Ramos (cell line): ENCODE measurements at regions not wholly inside any gene's neighbourhood (a gene's known extent, or its start where the extent isn't known, plus 50 kb on each side); places are given as distances from the start of the nearest gene placed in this dataset.

ENCODE experiments used
- in situ Hi-C: fragments of 300-500 bp; cut with MboI; formaldehyde crosslinking; loops from one replicate; pipeline ENCODE4 v1.14.3; 2022; ENCODE audit warnings: low sequenced_read_pairs; ENCODE audit not compliant: unreplicated experiment

DNA sequence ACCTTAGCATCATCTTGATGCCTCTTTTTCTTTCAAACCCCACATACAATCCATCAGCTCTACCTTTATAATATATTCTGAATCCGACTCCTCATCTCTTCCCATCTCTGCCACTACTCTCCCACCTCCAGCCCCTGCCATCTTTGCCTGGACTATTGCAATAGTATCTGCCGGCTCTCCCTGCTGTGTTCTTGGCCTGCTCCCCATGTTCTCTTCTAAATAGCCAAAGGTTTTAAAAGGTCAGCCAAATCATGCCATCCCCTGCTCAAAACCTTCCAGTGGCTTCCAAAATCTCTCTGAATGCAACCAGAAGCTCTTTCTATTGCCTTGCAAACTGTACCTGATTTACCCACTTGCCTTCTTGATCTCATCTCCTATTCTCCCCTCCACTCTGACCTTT, 266.0 kb downstream of the PTTG2 start:
- in situ Hi-C loops = no loop called here

DNA sequence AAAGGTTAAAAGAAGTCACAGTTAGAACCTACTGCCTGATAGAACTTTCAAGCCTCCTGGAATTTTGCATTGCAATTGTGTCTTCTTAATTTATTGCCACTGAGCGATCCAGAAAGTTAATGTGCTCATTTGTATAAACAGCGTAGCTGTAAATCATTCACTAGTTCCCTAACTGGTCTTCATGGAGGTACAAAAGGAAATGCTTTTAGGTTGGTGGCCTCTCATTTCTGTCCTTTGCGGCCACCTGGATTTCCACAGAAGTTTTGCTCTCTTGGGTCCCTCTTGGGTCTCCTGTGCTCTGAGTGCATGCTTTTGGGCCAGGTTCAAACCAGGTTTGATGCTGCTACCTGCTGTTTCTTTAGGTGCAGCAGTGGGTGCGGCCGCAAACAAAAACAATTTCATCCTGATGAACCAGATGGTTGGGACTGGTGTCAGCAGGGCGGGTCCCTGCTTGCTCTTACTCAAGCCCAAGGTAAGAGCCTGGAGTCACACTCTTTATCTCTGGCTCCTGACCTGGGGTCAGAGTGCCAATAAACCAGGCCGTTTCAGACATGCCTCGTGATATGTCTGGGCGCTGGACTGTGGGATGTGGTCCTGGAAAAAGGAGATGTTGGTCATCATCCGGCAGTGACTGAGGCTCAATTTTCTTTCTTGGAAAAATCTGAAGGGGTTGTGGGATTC, 270.1 kb downstream of the PTTG2 start:
- in situ Hi-C loops = no loop called here

DNA sequence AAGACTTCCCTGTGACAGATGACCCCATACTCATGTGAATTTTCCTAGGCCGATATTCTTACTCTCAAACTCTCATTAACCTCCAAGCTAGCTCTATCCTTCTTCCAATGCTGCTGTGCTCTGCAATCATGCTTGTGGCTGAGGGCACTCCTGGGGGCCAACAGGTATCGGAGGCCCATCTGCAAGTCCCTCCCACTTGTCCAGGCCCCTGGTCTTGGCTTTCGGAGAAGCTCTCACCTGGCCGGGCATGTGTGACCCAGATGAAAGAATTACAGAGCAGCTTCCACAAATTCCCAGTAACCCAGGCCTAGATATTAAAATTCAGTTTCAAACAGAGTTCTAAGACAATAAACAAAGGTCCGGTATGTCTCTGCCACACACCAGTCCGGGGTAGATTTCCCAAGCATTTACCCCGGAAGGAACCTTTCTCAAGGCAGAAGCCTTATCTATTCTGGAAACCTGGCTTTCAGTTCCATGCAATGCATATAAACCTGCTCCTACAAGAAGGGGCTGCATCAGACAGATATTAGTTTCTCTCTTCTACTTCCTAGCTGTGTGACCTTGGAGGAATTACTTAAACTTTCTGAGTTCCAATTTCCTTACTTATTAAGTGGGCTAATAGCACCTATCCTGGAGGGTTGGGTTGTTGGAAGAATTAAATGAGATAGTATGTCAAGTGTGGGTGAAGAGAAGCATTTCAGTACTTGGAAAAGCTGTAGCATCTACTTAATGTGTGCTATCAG, 270.8 kb downstream of the PTTG2 start:
- in situ Hi-C loops = no loop called here

DNA sequence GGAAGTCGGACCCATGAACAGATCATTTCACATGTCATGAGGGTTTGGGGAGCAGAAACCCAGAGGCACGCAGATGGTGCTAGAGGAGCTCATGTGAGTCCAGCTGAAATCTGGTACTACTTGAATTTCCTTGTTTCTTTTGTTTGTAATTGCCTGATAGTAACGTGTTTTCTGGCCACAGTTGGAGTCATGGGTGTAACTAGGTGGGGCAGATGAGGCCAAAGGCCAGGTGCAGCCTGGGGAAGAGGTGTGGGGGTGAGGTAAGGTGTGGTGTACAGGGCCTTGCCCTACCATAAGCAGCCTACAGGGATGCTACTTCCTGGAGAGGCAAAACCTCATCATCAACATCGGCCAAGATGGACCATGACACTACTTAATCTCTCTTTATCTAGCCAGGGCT, 271.4 kb downstream of the PTTG2 start:
- in situ Hi-C loops = no loop called here

DNA sequence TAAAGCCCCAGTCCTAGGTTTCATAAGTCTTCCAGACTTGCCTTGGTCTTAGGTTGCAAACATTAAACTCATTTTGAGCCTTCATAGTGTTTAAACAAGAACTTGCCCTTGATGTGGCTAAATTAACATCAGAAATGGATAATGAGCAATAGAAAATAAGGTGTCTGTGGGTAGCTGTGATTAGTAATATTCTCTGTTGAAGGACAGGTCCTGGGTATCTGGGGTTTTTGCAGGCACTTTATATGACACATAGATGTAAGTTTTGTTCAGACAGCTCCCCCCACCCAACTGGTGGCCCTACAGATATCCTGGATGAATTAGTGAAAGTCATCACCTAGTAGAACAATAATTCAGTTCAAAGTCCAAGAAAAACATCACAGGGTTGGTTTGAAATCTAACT, 272.5 kb downstream of the PTTG2 start:
- in situ Hi-C loops = no loop called here

DNA sequence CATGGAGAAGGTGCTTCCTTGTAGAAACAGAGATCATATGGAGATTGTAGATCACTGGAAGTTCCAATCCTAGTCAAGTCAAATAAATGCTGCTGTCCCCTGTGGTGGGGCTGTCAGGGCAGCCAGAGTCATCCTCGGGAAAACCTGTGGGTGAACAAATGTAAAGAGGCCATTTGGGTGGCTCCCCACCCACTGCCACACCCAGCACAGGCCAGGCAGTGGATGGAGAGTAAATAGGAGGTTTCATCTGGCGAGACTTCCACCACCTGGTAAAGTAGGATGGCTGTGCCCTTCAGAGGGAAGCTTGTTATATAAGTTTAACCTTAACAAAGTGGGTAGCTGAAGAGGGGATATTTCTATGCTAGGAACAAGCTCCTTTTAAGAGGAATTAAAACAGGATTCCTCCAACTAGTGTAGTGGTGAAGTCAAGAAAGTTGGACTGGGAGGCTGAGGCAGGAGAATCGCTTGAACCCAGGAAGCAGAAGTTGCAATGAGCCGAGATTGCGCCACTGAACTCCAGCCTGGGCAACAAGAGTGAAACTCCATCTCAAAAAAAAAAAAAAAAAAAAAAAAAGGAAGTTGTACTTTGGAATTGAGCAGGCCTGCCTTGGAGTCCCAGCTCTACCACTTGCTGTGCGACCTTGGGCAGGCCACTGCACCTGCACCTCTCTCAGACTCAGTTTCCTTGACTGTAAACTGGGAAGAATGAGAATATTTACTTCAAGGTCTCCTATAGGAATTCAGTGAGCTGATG, 273.7 kb downstream of the PTTG2 start:
- in situ Hi-C loops = no loop called here

DNA sequence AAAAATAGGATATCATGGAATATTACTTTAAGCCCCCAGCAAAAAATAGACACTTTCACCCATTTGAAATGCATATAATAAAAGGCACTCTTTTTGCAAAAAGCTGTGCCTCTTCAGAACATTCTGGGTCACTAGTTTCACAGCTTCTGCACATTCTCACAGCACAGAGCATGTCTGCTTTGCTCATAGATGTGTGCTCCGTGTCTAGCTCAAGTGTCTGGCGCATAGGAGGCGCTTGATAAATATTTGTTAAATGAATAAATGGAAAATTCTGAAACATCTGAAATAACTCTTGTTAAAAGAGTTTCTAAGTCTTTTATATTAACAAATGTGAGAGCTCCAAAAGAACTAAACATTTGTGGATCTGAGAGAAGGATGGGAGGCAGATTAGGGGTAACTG, 275.2 kb downstream of the PTTG2 start:
- in situ Hi-C loops = no loop called here

DNA sequence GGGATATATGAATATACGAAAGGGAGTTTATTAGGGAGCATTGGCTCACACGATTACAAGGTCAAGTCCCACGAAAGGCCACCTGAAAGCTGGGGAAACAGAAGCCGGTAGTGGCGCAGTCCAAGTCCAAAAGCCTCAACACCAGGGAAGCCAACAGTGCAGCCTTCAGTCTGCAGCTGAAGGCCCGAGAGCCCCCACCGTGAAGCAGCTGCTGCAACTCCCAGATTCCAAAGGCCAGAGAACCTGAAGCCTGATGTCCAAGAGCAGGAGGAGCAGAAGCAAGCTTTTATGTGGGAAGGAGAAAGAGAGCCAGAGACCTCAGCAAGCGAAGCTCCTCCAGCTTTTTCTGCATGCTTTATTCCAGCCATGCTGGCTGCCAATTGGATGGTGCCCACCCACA, 275.8 kb downstream of the PTTG2 start:
- in situ Hi-C loops = no loop called here

DNA sequence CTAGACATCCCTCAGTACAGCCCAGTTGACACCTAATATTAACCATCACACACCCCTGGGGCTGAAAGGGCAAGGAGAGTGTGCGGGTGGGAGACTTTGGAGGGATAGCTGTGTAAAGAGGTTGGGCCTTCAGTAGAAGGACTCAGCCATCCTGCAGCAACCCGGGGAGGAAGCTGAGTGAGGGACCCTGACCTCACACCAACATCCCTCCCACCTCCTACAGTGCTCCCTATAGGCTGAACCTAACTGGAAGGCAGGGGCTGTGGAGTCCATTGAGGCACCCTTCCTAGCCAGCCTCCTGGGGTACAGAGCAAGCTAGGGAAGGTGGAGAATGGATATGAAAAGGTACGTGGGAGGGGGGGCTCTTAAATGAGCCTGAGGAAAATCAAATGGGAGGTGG, 276.3 kb downstream of the PTTG2 start:
- in situ Hi-C loops = no loop called here

DNA sequence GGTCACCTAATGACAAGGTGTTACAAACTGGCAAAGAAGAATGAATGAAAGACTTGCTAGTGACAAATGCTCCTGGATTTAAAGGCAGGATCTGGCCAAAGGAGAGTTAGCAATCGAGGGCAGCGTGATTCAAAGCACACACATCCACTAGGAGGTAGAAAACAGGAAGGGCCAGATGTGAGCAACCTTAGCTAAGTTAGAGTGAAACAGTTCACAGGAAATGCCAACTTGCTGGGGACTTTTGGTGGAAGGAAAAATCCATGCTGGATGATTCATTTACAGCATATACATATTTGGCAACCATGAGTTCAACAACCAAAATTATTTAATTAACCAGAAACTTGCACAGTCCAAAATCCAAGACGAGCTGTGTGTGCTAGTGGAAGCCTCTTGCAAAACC, 276.9 kb downstream of the PTTG2 start:
- in situ Hi-C loops = no loop called here

DNA sequence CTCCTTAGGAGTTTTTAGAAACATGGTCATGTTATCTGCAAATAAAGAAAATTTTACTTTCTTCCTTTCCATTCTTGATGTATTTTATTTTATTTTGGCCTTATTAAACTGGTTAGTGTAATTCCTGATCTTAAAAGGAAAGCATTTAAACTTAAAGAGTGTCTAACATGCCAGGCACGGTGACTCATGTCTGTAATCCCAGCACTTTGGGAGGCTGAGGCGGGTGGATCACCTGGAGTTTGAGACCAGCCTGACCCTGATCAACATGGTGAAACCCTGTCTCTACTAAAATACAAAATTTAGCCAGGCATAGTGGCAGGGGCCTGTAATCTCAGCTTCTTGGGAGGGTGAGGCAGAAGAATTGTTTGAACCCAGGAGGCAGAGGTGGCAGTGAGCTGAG, 281.3 kb downstream of the PTTG2 start:
- in situ Hi-C loops = no loop called here

DNA sequence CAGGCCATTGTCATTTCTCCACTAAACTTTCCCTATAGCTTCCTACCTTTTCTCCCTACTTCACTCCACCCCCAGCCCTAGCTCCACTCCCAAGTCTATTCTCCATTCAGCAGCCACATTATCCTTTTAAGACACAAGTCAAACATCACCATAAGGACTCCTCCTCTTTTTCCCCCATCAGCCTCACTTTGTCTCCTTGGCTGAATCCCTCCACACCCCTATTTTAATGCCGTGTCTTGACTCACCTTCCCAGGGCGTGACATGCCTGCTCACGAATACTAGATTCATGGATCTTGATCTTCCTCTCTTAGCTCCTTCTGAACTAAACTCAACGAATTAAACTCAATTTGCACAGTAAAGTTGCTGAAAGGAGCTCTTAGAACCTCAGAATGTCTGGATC, 281.9 kb downstream of the PTTG2 start:
- in situ Hi-C loops = no loop called here

DNA sequence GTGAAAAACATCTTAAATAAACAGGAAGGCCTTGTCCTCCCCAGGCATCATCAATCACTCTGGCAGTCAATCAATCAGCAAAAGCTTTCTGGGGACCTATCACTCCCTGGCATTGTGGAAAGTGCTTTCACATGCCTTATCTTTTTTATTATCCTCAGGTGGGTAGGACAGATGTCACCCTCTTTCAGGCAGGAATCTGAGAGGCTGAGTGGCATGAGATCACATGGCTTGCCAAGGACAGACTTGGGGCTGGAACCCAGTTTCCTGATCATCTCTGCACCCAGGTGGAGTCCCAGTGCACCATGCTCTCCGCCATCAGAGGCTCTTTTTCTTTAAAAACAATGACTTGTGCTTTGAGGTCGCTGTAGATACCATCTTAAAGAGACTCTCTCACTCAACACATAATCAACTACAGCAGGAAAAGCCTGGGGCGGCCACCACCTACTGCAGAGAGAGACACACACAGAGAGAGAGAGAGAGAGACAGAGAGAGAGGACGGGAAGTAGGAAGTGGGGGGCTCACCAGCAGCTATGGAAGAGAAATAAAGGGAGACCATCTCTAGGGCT, 282.7 kb downstream of the PTTG2 start:
- in situ Hi-C loops = no loop called here

DNA sequence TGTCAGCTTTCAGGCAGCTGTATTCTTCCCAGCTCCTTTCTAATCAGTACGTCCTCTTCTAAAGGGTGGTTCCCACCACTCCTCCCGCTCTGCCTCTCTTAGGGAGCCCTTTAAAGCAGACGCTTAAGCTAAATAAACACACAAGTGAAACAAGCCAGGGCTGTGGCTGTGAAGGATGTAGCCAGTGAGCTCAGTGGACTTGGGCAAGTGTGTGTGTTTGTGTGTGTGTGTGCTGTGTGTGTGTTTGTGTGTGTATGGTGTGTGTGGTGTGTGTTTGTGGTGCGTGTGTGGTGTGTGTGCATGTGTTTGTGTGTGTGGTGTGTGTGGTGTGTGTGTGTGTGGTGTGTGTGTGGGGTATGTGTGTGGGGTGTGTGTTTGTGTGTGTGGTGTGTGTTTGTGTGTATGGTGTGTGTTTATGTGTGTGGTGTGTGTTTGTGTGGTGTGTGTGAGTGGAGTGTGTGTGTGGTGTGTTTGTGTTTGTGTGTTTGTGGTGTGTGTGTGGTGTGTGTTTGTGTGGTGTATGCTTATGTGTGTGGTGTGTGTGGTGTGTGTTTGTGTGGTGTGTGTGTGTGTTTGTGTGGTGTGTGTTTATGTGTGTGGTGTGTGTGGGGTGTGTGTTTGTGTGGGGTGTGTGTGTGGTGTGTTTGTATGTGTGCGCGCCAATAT, 283.3 kb downstream of the PTTG2 start:
- in situ Hi-C loops = no loop called here

DNA sequence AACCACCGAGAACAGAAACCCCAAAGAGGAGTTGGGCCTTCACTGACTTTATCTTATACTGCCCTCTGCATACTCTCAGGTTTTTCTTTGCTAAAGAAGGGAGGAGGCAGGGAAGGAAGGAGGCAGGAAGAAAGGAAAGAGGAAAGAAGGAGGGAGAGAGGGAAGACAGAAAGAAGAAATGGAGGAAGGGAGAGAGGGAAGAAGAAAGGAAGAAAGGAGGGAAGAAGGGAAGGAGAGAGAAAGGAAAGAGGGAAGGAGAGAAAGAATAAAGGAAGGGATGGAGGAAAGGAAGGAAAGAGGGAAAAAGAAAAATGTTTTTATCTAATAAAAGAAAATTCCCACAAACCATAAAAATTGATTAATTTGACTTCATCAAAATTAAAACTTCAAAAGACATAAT, 294.6 kb downstream of the PTTG2 start:
- in situ Hi-C loops = no loop called here

DNA sequence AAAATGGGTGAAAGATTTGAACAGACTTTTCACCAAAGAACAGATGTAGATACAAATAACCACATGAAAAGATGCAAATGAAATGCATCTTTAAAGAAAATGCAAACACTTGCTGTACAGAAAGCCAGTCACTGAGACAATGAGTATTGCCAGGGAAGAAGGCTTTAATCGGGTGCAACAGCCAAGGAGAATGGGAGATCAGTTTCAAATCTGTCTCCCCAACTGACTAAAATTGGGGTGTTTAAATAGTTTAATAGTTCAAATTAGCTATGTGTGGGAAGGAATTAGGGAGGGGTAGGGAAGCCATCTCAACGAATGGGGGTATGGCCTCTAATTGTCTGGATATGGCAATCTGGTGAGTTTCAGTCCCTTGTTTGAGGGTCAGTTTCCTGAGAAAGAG, 295.4 kb downstream of the PTTG2 start:
- in situ Hi-C loops = no loop called here

DNA sequence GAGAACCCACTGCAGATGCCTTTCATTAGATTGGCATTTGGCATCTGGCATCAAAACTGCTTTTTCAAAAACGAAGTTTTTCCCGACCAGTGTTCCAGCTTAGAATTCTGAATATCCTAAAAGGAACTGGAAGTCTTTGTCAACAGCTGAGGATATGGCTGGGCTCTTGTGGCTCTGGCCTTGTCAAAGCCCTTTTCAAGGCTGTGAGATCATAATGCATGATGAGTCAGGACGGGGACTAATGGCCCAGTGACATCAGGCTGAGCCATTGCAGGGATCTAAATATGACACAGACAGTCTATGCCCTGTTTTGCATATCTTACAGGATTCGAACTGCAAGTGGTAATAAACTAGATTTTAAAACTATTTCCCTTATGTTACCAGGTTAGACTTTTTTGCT, 306.4 kb downstream of the PTTG2 start:
- in situ Hi-C loops = no loop called here

DNA sequence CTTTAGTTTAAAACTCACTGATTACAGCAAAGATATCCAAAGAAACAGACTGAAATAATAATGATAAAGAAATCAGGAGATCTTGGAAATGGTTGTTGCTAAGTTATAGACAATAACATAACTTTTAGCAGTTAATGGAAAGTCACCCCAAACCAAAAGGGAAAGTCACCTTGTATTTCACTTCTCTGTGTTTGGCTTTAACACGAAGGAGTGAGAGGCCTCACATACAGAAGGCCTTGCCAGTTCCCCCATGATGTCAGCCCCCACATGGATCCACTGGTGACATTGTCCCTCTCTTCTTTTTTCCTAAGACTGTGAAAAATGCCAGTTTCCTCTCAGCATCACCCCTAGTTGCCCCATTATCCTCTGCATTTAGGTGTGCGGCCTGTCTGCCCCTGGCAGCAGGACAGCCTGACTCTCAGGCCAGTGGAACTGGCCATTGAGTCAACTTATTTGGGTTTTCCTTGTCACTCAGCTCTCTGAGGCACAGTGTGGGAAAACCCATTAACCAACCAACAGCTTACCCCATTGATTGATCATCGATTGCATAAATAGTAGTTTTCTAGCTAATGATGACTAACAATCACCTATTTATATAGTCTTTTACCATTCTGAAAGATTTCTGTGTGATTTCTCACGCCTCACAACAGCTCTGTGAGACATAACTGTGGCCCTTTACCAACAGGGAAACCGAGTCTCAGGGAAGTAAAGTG, 308.1 kb downstream of the PTTG2 start:
- in situ Hi-C loops = no loop called here

DNA sequence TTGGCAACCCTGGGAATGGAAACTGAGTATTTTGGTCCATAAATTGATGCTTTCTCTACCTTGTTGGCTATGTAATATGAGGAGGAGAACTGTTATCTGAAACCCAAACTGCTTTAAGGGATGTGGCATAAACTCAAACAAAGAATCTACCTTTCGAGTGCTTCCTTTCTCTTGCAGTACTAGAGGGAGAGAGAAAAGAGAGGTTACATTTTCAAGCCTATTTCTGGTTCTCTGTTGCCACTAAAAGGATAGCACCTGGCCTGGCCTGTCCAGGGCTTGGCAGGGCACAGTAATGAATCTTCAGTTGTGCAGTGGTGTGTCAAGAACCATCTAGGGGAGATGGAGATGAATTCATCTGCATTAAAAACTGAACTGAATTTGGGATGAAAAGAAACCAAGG, 308.6 kb downstream of the PTTG2 start:
- in situ Hi-C loops = no loop called here

DNA sequence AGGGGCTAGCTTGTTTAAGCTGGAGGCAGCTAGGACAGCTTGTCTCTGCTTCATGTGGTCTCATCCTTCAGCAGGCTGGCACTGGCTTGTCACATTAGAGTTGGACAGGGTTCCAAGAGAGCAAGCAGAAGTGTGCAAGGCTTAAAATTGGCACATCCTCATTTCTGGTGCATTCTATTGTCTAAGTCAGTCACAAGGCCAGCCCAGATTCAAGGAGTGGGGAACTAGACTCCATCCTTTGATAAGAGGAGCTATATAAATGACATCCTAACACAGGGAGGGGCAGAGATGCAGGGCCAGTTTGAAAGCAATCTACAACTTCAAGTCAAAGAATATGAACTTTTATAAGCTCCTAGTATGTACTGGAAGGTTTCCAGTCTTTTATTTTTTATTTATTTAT, 313.2 kb downstream of the PTTG2 start:
- in situ Hi-C loops = no loop called here
